ENCODE measurements at regions not wholly inside any gene's neighbourhood (a gene's known extent, or its start where the extent isn't known, plus 50 kb on each side); places are given as distances from the start of the nearest gene placed in this dataset.

DNA sequence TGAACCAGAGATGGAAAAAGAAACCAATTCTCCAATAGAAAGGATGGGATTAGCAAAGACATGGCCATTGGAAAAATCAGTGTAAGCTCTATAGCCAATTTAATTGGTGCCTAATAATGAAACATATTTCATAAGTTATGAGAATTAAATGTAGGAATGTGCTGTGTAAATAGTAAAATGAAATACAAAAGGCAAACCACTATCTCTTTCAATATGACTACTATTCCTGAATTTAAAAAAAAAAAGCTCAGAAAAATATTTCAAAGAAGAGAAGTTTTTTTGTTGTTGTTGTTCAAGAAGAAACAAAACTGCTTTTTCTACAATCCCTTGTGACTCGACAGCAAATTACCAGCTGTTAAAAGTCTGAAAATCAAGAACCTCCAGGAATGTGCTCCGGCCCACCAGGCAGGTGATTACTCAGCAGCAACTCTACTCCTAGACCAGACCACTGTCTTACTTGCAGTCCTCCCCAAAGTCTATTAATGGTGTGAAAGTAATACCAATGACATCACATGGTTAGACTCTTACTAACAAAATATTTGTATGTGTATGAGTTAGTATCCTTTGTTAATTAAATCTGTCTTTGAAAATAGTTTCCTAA is 362.4 kb downstream of the KCTD12 start:
- H3K4me1 ChIP-seq = no peaks in the 10 kb centered on the region

GRCh38 chr13:76522083-76522755 is 364.0 kb downstream of the KCTD12 start:
- Histone ChIP-seq H3K4me1 (peaks cover 0 to 4% (median 0%) of the 10 kb centered on the region in 4 donors), H3K27me3 (no peaks in the 10 kb centered on the region), H3K27ac (no peak overlapping the region), H3K36me3 (no peaks in the 10 kb centered on the region), H3K4me3 (no peak overlapping the region), H3K9me3 (no peaks in the 10 kb centered on the region)
- 79 to 96% methylated on average over 3 to 4 of the region's 4 CpGs for WGBS, 2 donors
- ATAC-seq (ENCODE audit: low FRiP score in 2 of 2) (no peak), DNase-seq (no peak)
- TF ChIP-seq EP300 (IDR thresholded peaks at IDR 0.05) (no peak), POLR2AphosphoS5 (IDR thresholded peaks at IDR 0.05) (no peak), POLR2A (IDR thresholded peaks at IDR 0.05) (no peak), CTCF (IDR thresholded peaks at IDR 0.05) (no peak)

More for the DNA sequence above, 362.4 kb downstream of the KCTD12 start:
- TF ChIP-seq CTCF (IDR thresholded peaks at IDR 0.05) (no peak), POLR2AphosphoS5 (IDR thresholded peaks at IDR 0.05) (no peak), EP300 (IDR thresholded peaks at IDR 0.05) (no peak), POLR2A (IDR thresholded peaks at IDR 0.05) (no peak)
- DNase-seq (no peak), ATAC-seq (ENCODE audit: low FRiP score in 2 of 2) (no peak)
- Histone ChIP-seq H3K9me3 (no peaks in the 10 kb centered on the region), H3K27ac (no peak overlapping the region), H3K36me3 (no peaks in the 10 kb centered on the region), H3K4me3 (no peak overlapping the region), H3K27me3 (no peaks in the 10 kb centered on the region)
- WGBS, 2 donors = 87 to 91% methylated on average over 2 of the region's 2 CpGs

- H3K9me3 ChIP-seq = no peaks in the 10 kb centered on the region
- H3K4me1 ChIP-seq = peaks cover 0 to 4% (median 0%) of the 10 kb centered on the region in 4 donors
- TF ChIP-seq POLR2AphosphoS5 (IDR thresholded peaks at IDR 0.05) (no peak), POLR2A (IDR thresholded peaks at IDR 0.05) (no peak), EP300 (IDR thresholded peaks at IDR 0.05) (no peak)
- DNase-seq (no peak), ATAC-seq (ENCODE audit: low FRiP score in 2 of 2) (no peak)
- WGBS, 2 donors = 92 to 93% methylated on average over 7 of the region's 7 CpGs
- H3K4me3 ChIP-seq = no peak overlapping the region
- no peak overlapping the region for H3K27ac ChIP-seq
- H3K36me3 ChIP-seq = no peaks in the 10 kb centered on the region
- H3K27me3 ChIP-seq = no peaks in the 10 kb centered on the region
These were observed 366.5 kb downstream of the KCTD12 start for GRCh38 chr13:76519685-76520084.

DNA sequence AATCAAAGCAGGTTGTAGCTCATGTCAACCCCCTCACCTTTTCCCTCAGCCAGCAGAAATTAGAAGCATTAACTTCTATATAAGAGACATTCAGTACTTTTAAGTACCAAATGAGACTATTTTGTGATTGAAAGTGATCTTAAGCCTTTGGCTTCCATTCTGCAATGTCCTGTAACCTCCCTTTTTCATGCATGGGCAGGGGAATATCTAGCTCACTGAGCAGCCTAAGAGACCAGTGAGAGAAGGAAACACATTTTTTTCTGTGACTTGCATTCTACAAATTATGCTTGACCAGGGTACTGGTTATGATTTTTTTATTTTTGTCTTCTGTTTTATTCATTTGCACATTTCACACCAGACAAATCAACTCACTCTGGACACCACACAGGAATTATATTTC is 369.6 kb downstream of the KCTD12 start:
- Histone ChIP-seq H3K36me3 (no peaks in the 10 kb centered on the region), H3K27me3 (no peaks in the 10 kb centered on the region), H3K4me3 (no peak overlapping the region), H3K4me1 (peaks cover 0 to 4% (median 0%) of the 10 kb centered on the region in 4 donors), H3K27ac (no peak overlapping the region), H3K9me3 (no peaks in the 10 kb centered on the region)
- TF ChIP-seq EP300 (IDR thresholded peaks at IDR 0.05) (no peak), POLR2A (IDR thresholded peaks at IDR 0.05) (no peak), POLR2AphosphoS5 (IDR thresholded peaks at IDR 0.05) (no peak), CTCF (IDR thresholded peaks at IDR 0.05) (no peak)
- ATAC-seq (ENCODE audit: low FRiP score in 2 of 2) = no peak
- no peak for DNase-seq

GRCh38 chr13:76516013-76516412 is 370.2 kb downstream of the KCTD12 start:
- ATAC-seq (ENCODE audit: low FRiP score in 2 of 2) (no peak), DNase-seq (no peak)
- no peak overlapping the region for H3K4me3 ChIP-seq
- no peaks in the 10 kb centered on the region for H3K9me3 ChIP-seq
- 70 to 93% methylated on average over 1 of the region's 1 CpG for WGBS, 2 donors
- H3K4me1 ChIP-seq = peaks cover 0 to 4% (median 0%) of the 10 kb centered on the region in 4 donors
- TF ChIP-seq CTCF (IDR thresholded peaks at IDR 0.05) (no peak), EP300 (IDR thresholded peaks at IDR 0.05) (no peak), POLR2AphosphoS5 (IDR thresholded peaks at IDR 0.05) (no peak), POLR2A (IDR thresholded peaks at IDR 0.05) (no peak)
- H3K36me3 ChIP-seq = no peaks in the 10 kb centered on the region
- no peaks in the 10 kb centered on the region for H3K27me3 ChIP-seq
- no peak overlapping the region for H3K27ac ChIP-seq

Measured in upper lobe of left lung (tissue), 6 donors.